Naive thymus-derived CD8-positive, alpha-beta T cell (primary cell): ENCODE measurements at regions not wholly inside any gene's neighbourhood (a gene's known extent, or its start where the extent isn't known, plus 50 kb on each side); places are given as distances from the start of the nearest gene placed in this dataset.

ENCODE experiments used
- ATAC-seq, 2 donors: fragments of 150-1000 bp; cut with Tn5 transposase in 1 of 2; sonication (Bioruptor Pico), chemical (Tn5 transposase) in 1 of 2; 1 replicate in 1 of 2; 2 replicates in 1 of 2; pipeline ENCODE4 v1.10.0; 2021; ENCODE audit warnings: mild to moderate bottlenecking in 2 of 2, moderate library complexity in 2 of 2
- POLR2A ChIA-PET: fragments of 350-600 bp; sonication (Branson Sonifier 250); formaldehyde crosslinking; loops from one replicate; lab custom pipeline; 2021; ENCODE audit warnings: antibody characterized with exemption; lab: Charles Lee
- DNase-seq, 10 donors: peaks; one replicate each; pipeline versions ENCODE4 v3.0.0 to v3.0.0-alpha.2; 2020 to 2022
- H3K27ac Mint-ChIP-seq, 10 donors: one replicate each; pipeline ENCODE4 v1.8.0; 2020 to 2022; ENCODE audit warnings: mild to moderate bottlenecking in 10 of 10, mixed read lengths in 10 of 10, moderate library complexity in 4 of 10, inconsistent platforms in 1 of 10
- H3K27me3 Mint-ChIP-seq, 5 donors: one replicate each; pipeline ENCODE4 v1.8.0; 2021 to 2022; ENCODE audit warnings: mixed read lengths in 5 of 5
- H3K36me3 Mint-ChIP-seq, 3 donors: one replicate each; pipeline ENCODE4 v1.8.0; 2020 to 2022; ENCODE audit warnings: mixed read lengths in 3 of 3, mild to moderate bottlenecking in 2 of 3, inconsistent platforms in 1 of 3
- H3K4me1 Mint-ChIP-seq, 4 donors: one replicate each; pipeline ENCODE4 v1.8.0; 2021 to 2022; ENCODE audit warnings: mixed read lengths in 4 of 4
- H3K4me3 Mint-ChIP-seq, 10 donors: one replicate each; pipeline ENCODE4 v1.8.0; 2020 to 2022; ENCODE audit warnings: mild to moderate bottlenecking in 10 of 10, mixed read lengths in 10 of 10, moderate library complexity in 6 of 10, inconsistent platforms in 1 of 10
- H3K9me3 Mint-ChIP-seq, 9 donors: one replicate each; pipeline ENCODE4 v1.8.0; 2020 to 2022; ENCODE audit warnings: mixed read lengths in 9 of 9, mild to moderate bottlenecking in 3 of 9, inconsistent platforms in 1 of 9, moderate library complexity in 1 of 9

- H3K4me1 Mint-ChIP-seq: no peaks in the 10 kb centered on the region
- H3K27me3 Mint-ChIP-seq: no peaks in the 10 kb centered on the region
- POLR2A ChIA-PET: no interaction called here
- ATAC-seq: no peak
- peaks cover 0 to 13% (median 3%) of the 10 kb centered on the region in 9 donors for H3K9me3 Mint-ChIP-seq
- no peaks in the 10 kb centered on the region for H3K36me3 Mint-ChIP-seq
- no peak overlapping the region for H3K27ac Mint-ChIP-seq
- no peak overlapping the region for H3K4me3 Mint-ChIP-seq
- no peak for DNase-seq
Measured at GRCh38 chr21:16794950-16795349, 717.9 kb upstream of the CXADR start.

DNA sequence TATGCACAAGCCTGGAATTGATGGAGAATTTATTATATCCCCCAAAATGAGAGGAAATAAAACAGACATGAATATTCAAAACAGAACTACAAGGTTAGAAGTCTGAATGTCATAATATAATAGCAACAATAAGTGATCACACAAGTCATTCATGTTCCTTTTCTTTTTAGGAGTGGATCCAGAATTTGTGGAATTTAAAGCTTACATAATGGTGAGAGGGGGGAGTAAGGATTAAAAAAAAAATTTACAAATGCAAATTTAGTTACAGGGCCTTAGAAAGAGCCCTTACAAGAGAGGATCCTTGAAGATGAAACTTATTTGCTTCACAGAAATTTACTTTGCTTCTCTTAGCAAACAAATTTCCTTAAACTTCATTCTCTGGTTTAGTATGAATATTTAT is 716.1 kb upstream of the CXADR start:
- POLR2A ChIA-PET: no interaction called here
- no peak for ATAC-seq
- Mint-ChIP-seq H3K9me3 (peaks cover 0 to 17% (median 4%) of the 10 kb centered on the region in 9 donors), H3K4me1 (no peaks in the 10 kb centered on the region), H3K36me3 (no peaks in the 10 kb centered on the region), H3K27ac (no peak overlapping the region), H3K4me3 (no peak overlapping the region), H3K27me3 (no peaks in the 10 kb centered on the region)
- DNase-seq: no peak

DNA sequence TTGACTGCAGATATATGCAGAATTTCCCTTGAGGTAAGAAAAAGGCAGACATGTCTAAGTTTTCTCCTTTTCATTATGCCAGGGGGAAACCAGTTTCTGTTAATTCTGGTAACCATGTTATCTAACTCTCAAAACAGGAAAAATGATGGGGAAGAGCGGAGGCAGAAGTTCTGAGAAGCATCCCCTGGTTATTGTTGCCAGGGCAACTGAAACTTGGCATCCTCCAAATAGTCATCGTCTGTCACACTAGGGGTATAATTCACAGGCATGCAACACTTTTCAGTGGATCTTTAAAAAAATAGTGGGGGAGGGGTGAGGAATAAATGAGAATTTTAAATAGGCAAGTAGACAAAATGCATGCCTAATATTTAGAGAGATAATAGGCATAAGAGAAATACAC is 715.3 kb upstream of the CXADR start:
- no peak overlapping the region for H3K27ac Mint-ChIP-seq
- no peaks in the 10 kb centered on the region for H3K27me3 Mint-ChIP-seq
- H3K4me3 Mint-ChIP-seq: no peak overlapping the region
- POLR2A ChIA-PET: no interaction called here
- no peak for ATAC-seq
- no peak for DNase-seq
- no peaks in the 10 kb centered on the region for H3K36me3 Mint-ChIP-seq
- H3K9me3 Mint-ChIP-seq: peaks cover 0 to 19% (median 4%) of the 10 kb centered on the region in 9 donors
- H3K4me1 Mint-ChIP-seq: no peaks in the 10 kb centered on the region

DNA sequence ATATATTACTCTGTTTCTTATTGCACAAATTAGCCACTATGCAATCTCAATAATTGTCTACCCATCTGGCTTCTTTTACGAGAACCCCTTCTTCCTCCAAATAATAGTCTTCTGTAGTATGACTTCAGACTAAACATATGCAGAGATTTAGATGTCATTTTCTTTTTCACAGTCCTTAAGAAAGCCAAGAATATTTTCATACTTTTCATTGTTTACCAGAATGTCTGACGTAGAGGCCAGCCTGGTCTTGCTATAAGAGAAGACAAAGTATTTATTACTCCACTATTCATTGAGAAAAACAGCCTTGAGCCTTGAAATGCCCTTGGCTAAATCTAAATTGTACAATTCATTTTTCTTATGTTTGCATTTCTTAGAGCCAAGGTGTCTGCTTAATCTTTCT is 714.9 kb upstream of the CXADR start:
- ATAC-seq: no peak

GRCh38 chr21:16800536-16801275 is 712.1 kb upstream of the CXADR start:
- no peaks in the 10 kb centered on the region for H3K4me1 Mint-ChIP-seq
- H3K27me3 Mint-ChIP-seq: no peaks in the 10 kb centered on the region
- H3K27ac Mint-ChIP-seq: no peak overlapping the region
- no peak for ATAC-seq
- peaks cover 0 to 4% (median 0%) of the 10 kb centered on the region in 3 donors for H3K36me3 Mint-ChIP-seq
- no peak overlapping the region for H3K4me3 Mint-ChIP-seq
- DNase-seq: no peak
- POLR2A ChIA-PET: no interaction called here
- peaks cover 0 to 27% (median 16%) of the 10 kb centered on the region in 9 donors for H3K9me3 Mint-ChIP-seq

More for the DNA sequence above, 714.9 kb upstream of the CXADR start:
- Mint-ChIP-seq H3K27me3 (no peaks in the 10 kb centered on the region), H3K4me1 (no peaks in the 10 kb centered on the region), H3K36me3 (no peaks in the 10 kb centered on the region), H3K9me3 (peaks cover 0 to 19% (median 4%) of the 10 kb centered on the region in 9 donors), H3K27ac (no peak overlapping the region), H3K4me3 (no peak overlapping the region)
- POLR2A ChIA-PET: no interaction called here
- DNase-seq: no peak

- DNase-seq: no peak
- no peaks in the 10 kb centered on the region for H3K27me3 Mint-ChIP-seq
- no peaks in the 10 kb centered on the region for H3K36me3 Mint-ChIP-seq
- H3K4me1 Mint-ChIP-seq: no peaks in the 10 kb centered on the region
- no peak for ATAC-seq
- POLR2A ChIA-PET: no interaction called here
- H3K4me3 Mint-ChIP-seq: no peak overlapping the region
- H3K9me3 Mint-ChIP-seq: peaks cover 0 to 19% (median 4%) of the 10 kb centered on the region in 9 donors
- no peak overlapping the region for H3K27ac Mint-ChIP-seq
Measured at GRCh38 chr21:16811011-16811410, 701.8 kb upstream of the CXADR start.

DNA sequence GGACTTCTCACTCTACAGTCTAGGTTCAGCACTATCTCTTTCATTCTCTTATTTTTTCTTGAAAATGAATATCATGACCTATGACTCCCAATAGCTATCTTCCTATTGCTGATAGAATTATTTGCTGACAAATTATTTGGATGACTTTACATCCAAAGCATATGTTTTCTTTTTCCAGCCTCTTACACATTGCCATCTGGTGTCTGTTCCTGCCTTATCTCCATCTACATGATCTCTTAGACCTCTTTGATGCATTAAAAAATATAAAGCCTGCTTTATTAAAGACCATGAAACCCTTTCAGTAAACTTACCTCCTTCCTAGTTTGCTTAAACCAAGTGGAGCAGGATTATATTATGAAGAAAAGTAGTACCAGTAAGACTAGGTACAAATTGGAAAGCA is 700.9 kb upstream of the CXADR start:
- no peaks in the 10 kb centered on the region for H3K4me1 Mint-ChIP-seq
- ATAC-seq (no peak), DNase-seq (no peak)
- H3K36me3 Mint-ChIP-seq: no peaks in the 10 kb centered on the region
- no peaks in the 10 kb centered on the region for H3K27me3 Mint-ChIP-seq
- H3K4me3 Mint-ChIP-seq: no peak overlapping the region
- H3K9me3 Mint-ChIP-seq: peaks cover 0 to 25% (median 6%) of the 10 kb centered on the region in 9 donors
- H3K27ac Mint-ChIP-seq: no peak overlapping the region
- POLR2A ChIA-PET: no interaction called here

DNA sequence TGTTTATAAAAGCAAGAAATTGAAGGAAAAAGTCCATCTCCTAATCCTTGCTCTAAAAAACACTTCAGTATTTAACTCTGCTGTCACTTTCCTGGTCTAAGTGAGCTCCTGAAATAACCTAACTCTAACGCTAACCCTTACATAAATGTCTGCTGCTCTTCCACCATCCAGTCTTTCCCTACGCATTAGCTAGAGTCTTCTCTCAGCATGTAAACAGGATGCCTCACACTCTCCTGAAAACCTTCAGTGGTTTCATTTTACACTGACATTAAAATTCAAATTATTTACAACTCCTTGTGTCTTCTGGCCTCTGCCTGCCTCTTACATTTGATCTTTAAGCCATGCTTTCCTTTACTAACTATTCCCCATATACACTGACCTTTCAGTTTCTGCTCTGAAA is 697.6 kb upstream of the CXADR start:
- H3K4me1 Mint-ChIP-seq: no peaks in the 10 kb centered on the region
- no peak for DNase-seq
- peaks cover 0 to 2% (median 0%) of the 10 kb centered on the region in 5 donors for H3K27me3 Mint-ChIP-seq
- no peaks in the 10 kb centered on the region for H3K36me3 Mint-ChIP-seq
- POLR2A ChIA-PET: no interaction called here
- H3K4me3 Mint-ChIP-seq: no peak overlapping the region
- no peak overlapping the region for H3K27ac Mint-ChIP-seq
- peaks cover 0 to 32% (median 5%) of the 10 kb centered on the region in 9 donors for H3K9me3 Mint-ChIP-seq
- ATAC-seq: no peak

DNA sequence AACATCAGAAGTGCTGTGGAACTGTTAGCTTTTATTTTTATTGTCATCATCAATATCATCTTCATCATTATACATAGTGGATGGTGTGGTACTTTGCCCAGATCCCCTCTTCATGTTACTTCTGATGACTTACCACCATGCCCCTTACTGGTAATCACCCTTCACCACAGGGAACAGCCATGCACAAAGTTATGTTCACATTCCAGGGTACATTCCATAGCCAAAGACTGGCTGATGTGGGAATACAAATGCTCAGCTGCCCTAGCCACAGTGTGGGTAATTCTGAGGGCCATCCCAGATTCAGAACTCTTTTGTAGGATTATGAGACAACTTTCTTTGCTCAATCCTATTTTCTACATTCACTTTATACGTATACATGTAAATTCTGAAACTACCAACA is 691.3 kb upstream of the CXADR start:
- no peak overlapping the region for H3K27ac Mint-ChIP-seq
- DNase-seq: no peak

GRCh38 chr21:16829532-16829931 is 683.3 kb upstream of the CXADR start:
- no peaks in the 10 kb centered on the region for H3K27me3 Mint-ChIP-seq
- no peak overlapping the region for H3K27ac Mint-ChIP-seq
- no peaks in the 10 kb centered on the region for H3K4me1 Mint-ChIP-seq
- H3K9me3 Mint-ChIP-seq: peaks cover 0 to 13% (median 4%) of the 10 kb centered on the region in 9 donors
- ATAC-seq (no peak), DNase-seq (no peak)
- H3K4me3 Mint-ChIP-seq: no peak overlapping the region
- H3K36me3 Mint-ChIP-seq: no peaks in the 10 kb centered on the region
- POLR2A ChIA-PET: no interaction called here

More for the DNA sequence above, 691.3 kb upstream of the CXADR start:
- no peak for ATAC-seq
- H3K27me3 Mint-ChIP-seq: peaks cover 0 to 2% (median 0%) of the 10 kb centered on the region in 5 donors
- no peak overlapping the region for H3K4me3 Mint-ChIP-seq
- H3K4me1 Mint-ChIP-seq: no peaks in the 10 kb centered on the region
- POLR2A ChIA-PET: no interaction called here
- H3K9me3 Mint-ChIP-seq: peaks cover 6 to 41% (median 10%) of the 10 kb centered on the region in 9 donors
- no peaks in the 10 kb centered on the region for H3K36me3 Mint-ChIP-seq

DNA sequence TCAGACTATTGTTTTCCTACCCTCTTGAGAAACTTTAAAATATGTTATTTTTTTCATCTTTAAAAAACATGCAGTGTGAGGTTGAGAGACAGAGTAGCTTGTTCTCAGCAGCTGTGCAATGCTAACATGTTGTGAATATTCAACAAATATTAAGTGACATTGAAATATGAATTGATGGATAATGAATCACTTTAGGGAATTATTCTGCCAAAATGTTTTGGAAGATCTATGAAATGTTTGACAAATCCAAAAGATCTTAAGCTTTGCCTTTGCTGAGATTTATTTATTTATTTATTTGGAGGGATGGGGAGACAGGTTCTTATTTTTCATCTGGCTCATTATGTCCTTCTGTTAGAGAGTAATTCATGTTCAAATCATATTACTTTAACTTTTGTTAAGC is 680.1 kb upstream of the CXADR start:
- Mint-ChIP-seq H3K4me1 (no peaks in the 10 kb centered on the region), H3K27ac (no peak overlapping the region), H3K4me3 (no peak overlapping the region), H3K27me3 (no peaks in the 10 kb centered on the region), H3K36me3 (no peaks in the 10 kb centered on the region), H3K9me3 (peaks cover 0 to 8% (median 2%) of the 10 kb centered on the region in 9 donors)
- POLR2A ChIA-PET: no interaction called here
- DNase-seq (no peak), ATAC-seq (no peak)

GRCh38 chr21:16834791-16835190 is 678.1 kb upstream of the CXADR start:
- no peak for DNase-seq
- Mint-ChIP-seq H3K27ac (no peak overlapping the region), H3K9me3 (peaks cover 0 to 9% (median 3%) of the 10 kb centered on the region in 9 donors), H3K36me3 (no peaks in the 10 kb centered on the region), H3K4me1 (no peaks in the 10 kb centered on the region), H3K27me3 (no peaks in the 10 kb centered on the region), H3K4me3 (no peak overlapping the region)
- no peak for ATAC-seq
- POLR2A ChIA-PET: no interaction called here

DNA sequence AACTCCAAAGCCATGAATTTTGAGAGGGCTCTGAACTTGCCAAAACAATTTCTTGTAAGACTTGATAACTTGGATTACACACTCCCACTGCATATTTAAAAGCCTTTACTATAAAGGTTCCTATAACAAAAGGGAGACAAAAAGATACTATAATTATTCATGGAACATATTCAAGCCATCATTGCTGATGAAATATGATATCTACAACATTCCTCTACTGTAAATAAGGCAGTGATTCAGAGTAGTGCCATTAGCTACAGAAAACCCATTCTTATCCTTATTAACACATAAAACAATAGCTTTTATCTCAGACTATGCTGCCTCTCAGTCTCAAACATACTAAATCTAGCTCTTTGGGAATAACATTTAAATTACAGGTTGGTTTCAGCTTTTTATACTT is 675.5 kb upstream of the CXADR start:
- H3K4me3 Mint-ChIP-seq: no peak overlapping the region
- POLR2A ChIA-PET: no interaction called here
- ATAC-seq: no peak
- no peaks in the 10 kb centered on the region for H3K4me1 Mint-ChIP-seq
- no peak for DNase-seq
- H3K9me3 Mint-ChIP-seq: peaks cover 0 to 8% (median 3%) of the 10 kb centered on the region in 9 donors
- no peaks in the 10 kb centered on the region for H3K27me3 Mint-ChIP-seq
- no peaks in the 10 kb centered on the region for H3K36me3 Mint-ChIP-seq
- no peak overlapping the region for H3K27ac Mint-ChIP-seq

- POLR2A ChIA-PET: no interaction called here
- DNase-seq: no peak
- Mint-ChIP-seq H3K27ac (no peak overlapping the region), H3K4me3 (no peak overlapping the region), H3K4me1 (no peaks in the 10 kb centered on the region), H3K27me3 (no peaks in the 10 kb centered on the region), H3K9me3 (peaks cover 0 to 8% (median 3%) of the 10 kb centered on the region in 9 donors), H3K36me3 (no peaks in the 10 kb centered on the region)
- ATAC-seq: no peak
Measured at GRCh38 chr21:16837721-16838120, 675.1 kb upstream of the CXADR start.
